ENCODE measurements at regions not wholly inside any gene's neighbourhood (a gene's known extent, or its start where the extent isn't known, plus 50 kb on each side); places are given as distances from the start of the nearest gene placed in this dataset.
"Not testable (repeated sequence)": the region's sequence is repeated elsewhere in the genome, so short reads cannot be mapped to it uniquely, and the experiment has no call there.

DNA sequence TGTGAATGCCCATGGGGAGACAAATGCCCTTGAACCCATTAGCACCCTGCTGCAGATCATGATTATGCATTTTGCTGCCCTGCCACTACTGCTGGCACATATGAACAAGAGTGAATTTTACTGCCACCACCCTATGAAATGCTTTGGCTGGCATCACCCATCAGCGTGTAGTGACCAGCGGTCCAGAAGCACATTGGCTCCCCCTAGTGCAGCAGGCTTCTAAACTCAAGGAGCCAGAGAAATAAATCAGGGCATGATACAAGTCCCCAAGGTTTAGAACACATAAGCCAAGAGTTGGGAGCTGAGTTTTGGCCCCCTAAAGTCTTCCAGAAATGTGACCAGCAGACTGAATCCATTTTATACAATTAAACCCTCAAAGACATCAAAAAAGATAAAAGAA lies 899.4 kb downstream of the NAP1L3 start:
- H3K9me1 ChIP-seq (replicated peaks; ENCODE audit: control insufficient read depth, extremely low read depth, insufficient read depth, low read length); DNase-seq (ENCODE audit: low read depth, low spot score); BruUV-seq (replicated peaks); CTCF ChIA-PET; H3K9ac ChIP-seq (replicated peaks; ENCODE audit: extremely low read depth, insufficient read depth, low read length); H3K4me2 ChIP-seq (ENCODE audit: insufficient read depth, low read length); H3K36me3 ChIP-seq (ENCODE audit: control insufficient read depth in 2 of 2, extremely low read depth in 1 of 2, insufficient read depth in 2 of 2, low read length in 2 of 2); intact Hi-C loops (cut with micrococcal nuclease); H3K27ac ChIP-seq (ENCODE audit: insufficient read depth, low read depth, low read length); H3K9me3 ChIP-seq (replicated peaks; ENCODE audit: control insufficient read depth, insufficient read depth, low read length); H3K4me1 ChIP-seq (ENCODE audit: control insufficient read depth, extremely low read depth, insufficient read depth, low read length); H3K27me3 ChIP-seq (ENCODE audit: control insufficient read depth in 2 of 2, insufficient read depth in 2 of 2, low read length in 2 of 2); FAIRE-seq; dilution Hi-C loops (cut with MboI; ENCODE audit: extremely low pct_ligation_motif_present, low sequenced_read_pairs); H3K79me2 ChIP-seq (ENCODE audit: control insufficient read depth, insufficient read depth, low read length); H3K4me3 ChIP-seq (replicated peaks in 1 of 3; ENCODE audit: insufficient read depth in 1 of 3, low read depth in 1 of 3, low read length in 3 of 3); H2AFZ ChIP-seq (ENCODE audit: low read depth, low read length); POLR2A ChIA-PET; H4K20me1 ChIP-seq (replicated peaks; ENCODE audit: control insufficient read depth, extremely low read depth, insufficient read depth, low read length): not testable (repeated sequence)

DNA sequence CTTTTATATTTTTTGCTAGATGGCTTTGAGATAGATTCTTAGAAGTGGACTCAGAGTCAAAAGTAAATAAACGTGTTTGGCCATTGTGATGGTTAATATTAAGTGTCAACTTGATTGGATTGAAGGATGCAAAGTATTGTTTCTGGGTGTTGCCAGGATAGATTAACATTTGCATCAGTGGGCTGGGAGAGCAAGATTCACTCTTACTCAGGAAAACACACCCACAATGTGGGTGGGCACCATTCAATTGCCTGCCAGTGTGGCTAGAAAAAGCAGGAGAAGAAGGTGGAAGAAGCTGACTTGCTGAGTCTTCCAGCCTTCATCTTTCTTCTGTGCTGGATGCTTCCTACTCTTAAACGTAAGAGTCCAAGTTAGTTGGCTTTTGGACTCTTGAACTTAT lies 912.4 kb downstream of the NAP1L3 start:
- intact Hi-C loops (cut with micrococcal nuclease); H3K9ac ChIP-seq (replicated peaks; ENCODE audit: extremely low read depth, insufficient read depth, low read length); POLR2A ChIA-PET; H3K4me2 ChIP-seq (ENCODE audit: insufficient read depth, low read length); BruUV-seq (replicated peaks); H3K4me1 ChIP-seq (ENCODE audit: control insufficient read depth, extremely low read depth, insufficient read depth, low read length); H3K27me3 ChIP-seq (ENCODE audit: control insufficient read depth in 2 of 2, insufficient read depth in 2 of 2, low read length in 2 of 2); H3K36me3 ChIP-seq (ENCODE audit: control insufficient read depth in 2 of 2, extremely low read depth in 1 of 2, insufficient read depth in 2 of 2, low read length in 2 of 2); H3K9me1 ChIP-seq (replicated peaks; ENCODE audit: control insufficient read depth, extremely low read depth, insufficient read depth, low read length); H3K79me2 ChIP-seq (ENCODE audit: control insufficient read depth, insufficient read depth, low read length); H3K4me3 ChIP-seq (replicated peaks in 1 of 3; ENCODE audit: insufficient read depth in 1 of 3, low read depth in 1 of 3, low read length in 3 of 3); dilution Hi-C loops (cut with MboI; ENCODE audit: extremely low pct_ligation_motif_present, low sequenced_read_pairs); FAIRE-seq; H4K20me1 ChIP-seq (replicated peaks; ENCODE audit: control insufficient read depth, extremely low read depth, insufficient read depth, low read length); H3K9me3 ChIP-seq (replicated peaks; ENCODE audit: control insufficient read depth, insufficient read depth, low read length); CTCF ChIA-PET; DNase-seq (ENCODE audit: low read depth, low spot score); H2AFZ ChIP-seq (ENCODE audit: low read depth, low read length); H3K27ac ChIP-seq (ENCODE audit: insufficient read depth, low read depth, low read length): not testable (repeated sequence)

Data from endothelial cell of umbilical vein (primary cell).